ENCODE measurements at regions not wholly inside any gene's neighbourhood (a gene's known extent, or its start where the extent isn't known, plus 50 kb on each side); places are given as distances from the start of the nearest gene placed in this dataset.
"Not testable (repeated sequence)": the region's sequence is repeated elsewhere in the genome, so short reads cannot be mapped to it uniquely, and the experiment has no call there.

DNA sequence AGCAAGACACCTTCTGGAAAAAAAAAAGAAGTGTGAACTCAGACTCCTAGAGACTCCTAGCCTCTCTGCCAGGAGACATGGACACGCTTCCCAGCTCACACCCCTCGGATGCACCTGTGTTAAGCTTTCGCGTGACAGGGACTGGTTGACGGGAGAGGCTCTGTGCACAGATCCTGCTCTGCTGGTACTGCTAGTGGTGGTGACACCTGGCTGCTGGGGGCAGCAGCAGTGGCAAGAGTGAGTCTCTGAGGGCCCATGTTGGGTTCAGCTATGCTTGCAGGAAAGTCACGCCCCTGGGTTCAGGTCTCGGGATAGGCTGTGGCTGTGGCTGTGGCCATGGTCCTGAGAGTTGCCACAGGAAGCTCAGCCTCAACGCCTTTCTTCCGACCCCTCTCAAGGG is 81.1 kb downstream of the XRCC2 start:
- no peak for DNase-seq

DNA sequence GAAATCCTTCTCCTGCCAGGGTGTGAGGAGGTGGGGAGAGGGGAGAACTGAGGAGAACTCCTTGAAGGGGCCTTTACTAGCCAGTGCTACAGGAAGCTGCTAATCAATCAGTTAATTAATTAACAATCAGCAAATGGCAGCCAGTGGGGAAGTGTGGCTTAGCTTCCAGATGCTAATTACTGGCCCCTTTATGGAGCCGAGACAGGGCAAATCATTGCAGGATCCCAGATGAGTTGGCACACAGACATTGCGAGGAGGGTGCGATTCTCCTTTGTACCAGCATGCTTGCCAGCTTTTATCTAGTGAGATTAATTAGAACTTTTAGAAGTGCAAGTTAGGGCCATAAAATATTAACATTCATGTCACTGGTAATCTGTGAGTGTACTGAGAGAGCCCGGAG is 84.0 kb downstream of the XRCC2 start:
- no peak for DNase-seq

DNA sequence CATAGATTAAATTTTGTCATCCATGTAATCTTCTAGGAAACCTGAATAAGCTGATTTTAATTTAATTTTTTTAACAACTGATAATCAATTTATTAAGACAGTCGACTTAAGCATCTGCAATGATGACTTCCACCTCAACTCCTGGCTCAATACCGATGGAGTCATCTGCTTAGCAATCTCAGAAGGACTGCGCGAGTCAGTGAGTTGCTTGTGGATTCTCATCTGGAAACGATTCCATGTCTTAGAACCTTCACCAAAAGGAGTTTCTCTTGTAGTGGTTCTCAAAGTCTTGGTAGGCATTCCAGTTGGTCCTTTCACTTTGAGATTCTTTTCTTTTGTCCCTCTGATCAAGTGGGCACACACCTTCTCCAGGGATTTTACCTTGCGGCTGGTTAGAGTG is 85.5 kb downstream of the XRCC2 start:
- DNase-seq: no peak

DNA sequence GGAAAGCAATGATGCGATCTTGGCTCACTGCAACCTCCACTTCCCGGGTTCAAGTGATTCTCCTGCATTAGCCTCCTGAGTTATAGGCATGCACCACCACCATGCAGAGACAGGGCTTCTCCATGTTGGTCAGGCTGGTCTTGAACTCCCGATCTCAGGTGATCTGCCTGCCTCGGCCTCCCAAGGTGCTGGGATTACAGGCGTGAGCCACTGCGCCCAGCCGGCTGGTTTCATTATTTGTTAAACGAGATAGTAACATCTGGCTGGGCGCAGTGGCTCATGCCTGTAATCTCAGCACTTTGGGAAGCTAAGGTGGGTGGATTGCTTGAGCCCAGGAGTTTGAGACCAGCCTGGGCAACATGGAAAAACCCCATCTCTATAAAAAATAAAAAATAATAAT is 86.1 kb downstream of the XRCC2 start:
- not testable (repeated sequence) for DNase-seq

DNA sequence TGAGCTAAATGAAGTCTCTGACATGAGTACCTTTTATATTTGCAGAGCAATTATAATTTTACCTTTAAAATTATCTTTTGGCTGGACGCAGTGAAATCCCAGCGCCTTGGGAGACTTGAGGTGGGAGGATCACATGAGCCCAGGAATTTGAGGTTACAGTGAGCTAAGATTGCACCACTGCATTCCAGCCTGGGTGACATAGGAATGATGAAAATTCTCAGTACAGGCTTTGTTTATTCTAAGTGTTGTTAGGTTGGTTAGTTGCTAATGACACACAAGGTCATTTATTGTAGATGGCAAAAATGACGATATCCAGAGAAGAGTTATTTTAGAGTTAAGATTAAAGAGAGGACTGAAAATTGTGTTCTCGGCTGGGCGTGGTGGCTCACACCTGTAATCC is 87.6 kb downstream of the XRCC2 start:
- no peak for DNase-seq

DNA sequence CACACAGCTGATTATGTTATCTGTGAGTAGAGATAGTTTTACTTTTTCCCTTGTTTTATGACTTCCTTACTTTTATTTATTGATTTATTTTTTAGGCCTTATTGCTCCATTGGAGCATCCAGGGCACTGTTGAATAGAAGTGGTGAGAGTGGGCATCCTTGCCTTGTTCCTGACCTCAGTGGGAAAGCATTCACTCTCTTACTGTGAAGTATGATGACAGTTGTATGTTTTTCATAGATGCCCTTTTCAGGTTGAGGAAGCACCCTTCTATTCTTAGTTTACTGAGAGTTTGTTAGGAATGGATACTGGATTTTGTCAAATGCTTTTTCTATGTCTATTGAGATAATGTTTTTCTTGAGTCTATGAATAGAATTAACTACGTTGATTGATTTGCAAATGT is 88.6 kb downstream of the XRCC2 start:
- no peak for DNase-seq

DNA sequence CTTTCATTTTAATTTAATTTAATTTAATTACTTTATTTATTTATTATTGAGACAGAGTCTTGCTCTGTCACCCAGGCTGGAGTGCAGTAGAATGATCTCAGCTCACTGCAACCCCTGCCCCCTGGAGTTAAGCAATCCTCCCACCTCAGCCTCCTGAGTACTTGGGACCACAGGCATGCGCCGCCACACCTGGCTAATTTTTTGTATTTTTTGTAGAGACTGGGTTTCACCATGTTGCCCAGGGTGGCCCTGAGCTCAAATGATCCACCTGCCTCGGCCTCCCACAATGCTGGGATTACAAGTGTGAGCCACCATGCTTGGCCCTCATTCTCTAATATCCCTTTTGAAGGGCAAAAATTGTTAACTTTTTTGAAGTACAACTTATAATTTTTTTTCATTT is 92.9 kb downstream of the XRCC2 start:
- no peak for DNase-seq

DNA sequence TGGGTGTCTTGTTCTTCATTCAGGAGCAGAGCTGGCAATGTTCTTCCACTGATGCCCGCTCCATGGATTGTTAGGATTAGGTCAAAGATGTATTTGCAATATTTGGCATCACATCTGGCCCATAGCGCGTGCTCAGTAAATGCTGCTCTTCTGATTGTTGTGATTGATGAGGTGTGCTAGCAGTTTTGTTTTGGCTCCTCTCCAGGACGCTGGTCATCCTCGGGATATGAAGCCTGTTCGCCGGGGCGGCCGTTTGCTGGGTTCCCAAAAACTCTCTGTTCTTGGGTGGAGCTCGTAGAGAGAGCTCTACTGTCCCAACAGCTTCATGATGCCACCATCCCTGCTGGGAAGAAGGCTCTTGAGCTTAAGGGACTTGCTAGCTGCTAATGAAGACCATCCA is 96.9 kb downstream of the XRCC2 start:
- no peak for DNase-seq

DNA sequence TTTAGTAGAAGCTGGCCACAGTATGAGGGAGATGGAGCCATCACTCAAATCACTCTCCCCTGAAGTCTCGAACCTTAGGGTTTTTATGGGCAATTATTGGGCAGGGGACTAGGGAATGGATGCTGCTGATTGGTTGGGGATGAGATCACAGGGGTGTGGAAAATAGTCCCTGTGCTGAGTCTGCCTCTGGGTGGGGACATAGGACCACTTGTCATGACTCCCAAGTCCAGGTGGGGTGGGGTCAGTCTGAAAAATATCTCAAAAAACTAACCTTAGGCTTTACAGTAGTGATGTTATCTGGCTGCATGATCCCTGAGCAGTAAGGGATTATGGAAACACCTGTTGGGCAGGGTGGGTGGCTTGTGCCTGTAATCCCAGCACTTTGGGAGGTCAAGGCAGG is 98.6 kb downstream of the XRCC2 start:
- DNase-seq: no peak

DNA sequence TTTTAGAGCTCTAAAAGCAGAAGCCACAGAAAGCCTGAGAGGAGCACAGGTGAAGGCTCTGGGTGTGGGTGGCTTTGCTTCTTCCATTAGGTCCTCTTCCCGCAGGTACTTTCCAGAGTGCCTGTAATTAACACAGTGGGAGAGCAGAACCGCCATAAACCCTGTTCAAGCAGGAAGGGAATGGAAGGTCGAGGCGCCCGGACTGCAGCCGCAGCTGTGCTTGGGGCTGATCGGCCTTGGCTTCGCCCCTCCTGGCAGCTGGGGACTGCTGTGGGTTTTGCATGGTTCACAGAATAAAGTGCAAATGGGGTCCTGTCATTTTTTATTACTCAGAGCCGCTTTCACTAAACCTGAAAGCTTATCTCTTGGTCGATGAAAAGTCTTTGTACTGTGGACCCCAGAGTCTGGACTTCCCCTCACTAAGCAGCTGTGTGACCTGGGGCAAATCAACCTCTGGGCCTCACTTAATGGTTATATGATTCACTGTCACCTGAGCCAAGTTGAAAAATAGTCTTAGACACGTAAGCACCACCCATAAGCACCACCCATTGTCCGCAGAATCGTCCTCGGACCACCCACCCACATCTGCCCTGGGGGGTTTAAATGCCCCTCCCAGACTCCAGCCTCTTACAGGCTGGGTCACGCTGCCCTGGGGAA is 100.9 kb downstream of the XRCC2 start:
- DNase-seq: peak; percentile 13

DNA sequence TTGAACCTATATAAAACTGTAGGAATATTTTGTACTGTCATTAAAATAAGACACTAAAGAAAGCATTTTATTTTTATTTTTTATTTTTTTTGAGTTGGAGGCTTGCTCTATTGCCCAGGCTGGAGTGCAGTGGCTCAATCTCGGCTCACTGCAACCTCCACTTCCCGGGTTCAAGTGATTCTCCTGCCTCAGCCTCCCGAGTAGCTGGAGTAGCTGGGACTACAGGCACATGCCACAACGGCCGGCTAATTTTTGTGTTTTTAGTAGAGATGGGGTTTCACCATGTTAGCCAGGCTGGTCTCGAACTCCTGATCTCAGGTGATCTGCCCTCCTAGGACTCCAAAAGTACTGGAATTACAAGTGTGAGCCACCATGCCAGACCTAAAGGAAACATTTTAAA is 102.8 kb downstream of the XRCC2 start:
- DNase-seq: not testable (repeated sequence)

DNA sequence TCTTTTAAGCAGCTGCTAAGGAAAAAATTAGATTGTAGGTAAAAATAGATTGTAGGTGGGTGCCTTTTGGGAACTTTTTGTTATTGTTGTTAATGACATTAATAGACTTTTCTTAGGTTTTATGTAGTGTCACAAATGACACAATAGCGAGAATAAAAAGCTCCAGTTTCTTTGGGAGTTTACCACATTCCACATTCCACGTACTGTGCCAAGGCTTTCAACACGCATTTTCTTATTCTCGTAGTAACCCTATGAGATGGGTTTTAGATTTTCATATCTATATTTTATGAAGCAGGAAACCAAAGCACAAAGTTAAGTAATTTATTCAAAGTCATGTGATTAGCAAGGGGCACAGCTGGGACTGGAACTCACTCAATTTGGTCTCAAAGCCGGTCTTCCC is 103.8 kb downstream of the XRCC2 start:
- DNase-seq: no peak

DNA sequence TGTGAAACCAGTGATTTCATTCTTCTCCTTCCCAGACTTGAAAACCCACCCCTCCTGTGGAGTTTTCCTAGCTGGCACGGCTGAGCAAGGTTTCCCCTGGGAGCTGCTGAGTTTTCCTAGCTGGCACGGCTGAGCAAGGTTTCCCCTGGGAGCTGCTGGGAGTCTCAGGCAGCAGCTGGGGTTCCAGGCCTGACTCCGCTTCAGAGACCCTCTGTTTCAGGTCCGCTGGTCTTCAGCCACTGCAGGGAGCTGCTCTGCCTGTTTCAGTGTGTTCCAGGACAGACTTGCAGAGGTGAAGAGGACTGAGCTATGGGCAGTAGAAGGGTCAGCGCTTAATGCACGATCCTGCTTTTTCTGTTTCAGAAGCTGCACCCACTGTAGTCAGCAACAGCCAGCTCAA is 104.9 kb downstream of the XRCC2 start:
- DNase-seq: no peak

DNA sequence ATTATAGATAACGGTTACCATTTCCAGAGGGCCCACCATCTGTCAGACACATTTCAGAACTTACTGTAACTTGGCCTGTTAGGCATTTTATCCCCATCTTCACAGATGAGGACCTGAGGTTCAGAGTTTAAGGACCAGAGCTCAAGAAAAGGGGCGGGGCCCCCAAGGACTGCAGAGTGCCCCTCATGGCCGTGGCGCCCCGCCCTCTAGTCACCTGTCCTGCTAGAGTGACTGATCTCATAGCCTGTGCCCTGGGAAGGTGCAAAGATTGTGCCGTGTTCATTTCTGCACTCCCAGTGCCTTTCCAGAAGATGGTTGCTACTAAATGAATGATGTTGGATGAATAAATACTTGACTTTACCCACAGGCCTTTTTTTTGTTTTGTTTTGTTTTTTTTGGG is 107.0 kb downstream of the XRCC2 start:
- no peak for DNase-seq

DNA sequence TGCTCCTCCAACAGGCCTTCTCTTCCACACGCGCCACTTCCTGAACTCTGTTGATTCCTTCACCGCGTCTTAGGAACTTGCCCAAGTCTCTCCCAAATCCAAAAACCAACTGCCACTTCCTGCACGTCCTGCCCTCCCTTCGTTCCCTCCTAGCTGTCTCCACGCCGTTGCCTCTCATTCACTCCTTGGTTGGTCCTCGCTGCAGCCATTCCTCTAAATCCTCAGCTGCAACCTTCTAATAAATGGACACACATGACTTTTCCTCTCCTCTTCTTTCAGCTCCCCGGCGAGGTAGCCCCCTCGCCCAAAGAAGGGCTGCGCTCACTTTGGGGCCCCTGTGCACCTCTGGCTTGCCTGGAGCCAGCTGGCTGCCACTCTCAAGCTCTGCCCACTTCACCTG is 110.2 kb downstream of the XRCC2 start:
- DNase-seq: no peak

DNA sequence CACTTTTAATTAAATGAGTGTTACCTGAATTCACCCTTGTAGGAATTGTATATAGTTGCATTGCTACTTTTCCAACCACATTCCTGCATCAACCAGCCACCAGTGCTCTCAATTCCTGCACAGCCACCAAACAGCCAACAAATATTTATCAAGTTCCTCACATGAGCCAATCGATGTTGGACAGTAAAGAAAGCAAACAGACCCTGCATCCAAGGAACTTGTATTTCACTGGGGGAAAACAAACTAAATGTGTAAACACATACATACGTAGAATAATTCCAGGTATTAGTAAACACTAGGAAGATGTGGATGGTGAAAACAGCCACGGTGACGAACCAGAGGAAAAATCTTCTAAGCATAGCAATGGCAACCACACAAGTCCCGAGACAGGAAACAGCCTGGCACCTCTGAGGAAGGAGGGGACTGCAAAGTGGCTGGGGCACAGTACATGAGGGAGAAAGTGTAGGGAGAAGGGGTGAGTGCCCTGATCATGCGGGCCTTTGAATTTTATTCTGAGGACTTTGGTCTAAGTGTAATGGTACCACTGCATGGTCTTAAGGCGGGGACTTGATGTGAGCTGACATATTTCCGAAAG is 111.2 kb downstream of the XRCC2 start:
- no peak for DNase-seq

DNA sequence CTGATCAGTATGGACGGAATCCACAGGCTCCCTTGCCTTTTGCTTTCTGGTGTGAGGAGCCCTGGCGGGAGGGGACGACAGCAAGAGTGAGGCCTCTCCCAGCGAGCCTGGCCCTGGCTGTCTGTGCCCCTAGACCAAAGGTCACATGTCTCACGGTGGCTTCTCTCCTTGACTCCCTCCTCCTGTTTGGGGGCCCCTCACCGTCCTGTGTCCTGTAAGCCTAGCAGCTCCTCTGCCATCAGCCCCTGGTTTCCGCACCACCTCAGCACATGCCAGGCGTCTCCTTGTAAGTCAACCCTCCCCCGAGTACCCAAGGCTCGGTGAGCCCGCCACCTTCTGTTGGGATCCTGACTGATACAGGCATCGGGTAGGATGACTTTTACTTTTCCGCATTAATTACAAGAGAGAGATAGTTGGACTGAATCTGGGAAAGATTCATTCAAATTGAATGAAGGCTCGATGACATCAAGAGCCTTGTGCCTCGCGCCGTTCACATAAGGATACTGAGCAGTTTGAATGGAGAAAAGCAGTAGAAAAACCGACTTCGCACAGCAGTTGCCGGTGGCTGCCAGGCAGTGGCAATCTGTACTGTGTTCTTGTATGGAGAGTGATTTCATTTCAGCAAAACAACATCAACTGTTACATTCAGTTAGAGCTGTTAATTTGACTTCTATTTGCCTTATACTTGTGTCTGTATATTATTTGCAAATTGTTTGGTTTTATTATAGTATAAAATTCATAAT is 119.8 kb downstream of the XRCC2 start:
- DNase-seq: no peak

DNA sequence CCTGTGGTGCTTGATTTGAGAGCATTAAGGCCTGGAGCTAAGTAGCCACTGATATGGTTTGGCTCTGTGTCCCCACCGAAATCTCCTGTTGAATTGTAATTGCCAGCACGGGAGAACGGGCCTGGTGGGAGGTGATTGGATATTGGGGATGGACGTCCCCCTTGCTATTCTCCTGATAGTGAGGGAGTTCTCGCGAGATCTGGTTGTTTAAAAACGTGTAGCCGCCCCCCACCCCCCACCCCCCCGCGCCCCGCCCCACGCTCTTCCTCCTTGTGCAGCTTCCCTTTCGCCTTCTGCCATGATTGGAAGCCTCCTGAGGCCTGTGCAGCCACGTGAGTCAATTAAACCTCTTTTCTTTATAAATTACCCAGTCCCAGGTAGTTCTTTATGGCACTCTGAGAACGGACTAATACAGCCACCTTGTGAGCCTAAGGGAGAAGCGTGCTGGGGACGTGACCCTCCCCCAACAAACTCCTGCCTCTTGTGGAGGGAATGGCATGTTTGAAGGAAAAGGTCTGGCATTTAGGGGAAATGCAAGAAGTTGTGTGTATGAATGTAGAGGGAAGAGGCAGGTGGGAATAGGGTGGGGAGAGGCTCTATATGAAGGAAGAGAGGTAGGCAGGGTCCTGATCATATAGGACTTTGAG is 118.0 kb upstream of the KMT2C start:
- no peak for DNase-seq

DNA sequence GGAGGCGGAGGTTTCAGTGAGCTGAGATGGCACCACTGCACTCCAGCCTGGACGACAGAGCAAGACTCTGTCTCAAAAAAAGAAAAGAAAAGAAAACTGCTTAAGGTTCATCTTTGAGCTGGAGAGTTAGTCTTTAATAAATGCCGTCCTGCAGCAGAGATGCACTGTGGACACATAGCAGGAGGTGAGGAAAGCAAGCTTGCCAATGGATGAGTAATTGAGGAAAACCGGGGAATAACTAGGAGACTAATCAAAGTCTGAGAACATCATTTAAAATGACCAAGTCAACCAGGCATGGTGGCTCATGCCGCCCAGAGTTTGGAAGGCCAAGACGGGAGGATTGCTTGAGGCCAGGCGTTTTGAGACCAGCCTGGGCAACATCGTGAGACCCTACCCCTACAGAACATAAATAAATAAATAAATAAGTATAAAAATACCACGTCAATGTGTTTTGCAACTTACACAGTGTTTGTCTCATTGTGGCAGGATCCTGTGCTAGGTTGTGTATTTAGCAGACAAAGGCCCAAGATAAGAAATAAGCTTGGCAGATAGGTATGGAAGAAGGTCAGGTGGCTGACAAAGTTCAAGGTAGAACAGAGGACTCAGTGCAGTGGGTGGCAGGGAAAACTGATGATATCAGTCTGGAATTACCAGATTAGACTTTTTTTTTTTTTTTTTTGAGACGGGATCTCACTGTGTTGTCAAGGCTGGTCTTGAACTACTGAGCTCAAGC is 115.7 kb upstream of the KMT2C start:
- DNase-seq: no peak

DNA sequence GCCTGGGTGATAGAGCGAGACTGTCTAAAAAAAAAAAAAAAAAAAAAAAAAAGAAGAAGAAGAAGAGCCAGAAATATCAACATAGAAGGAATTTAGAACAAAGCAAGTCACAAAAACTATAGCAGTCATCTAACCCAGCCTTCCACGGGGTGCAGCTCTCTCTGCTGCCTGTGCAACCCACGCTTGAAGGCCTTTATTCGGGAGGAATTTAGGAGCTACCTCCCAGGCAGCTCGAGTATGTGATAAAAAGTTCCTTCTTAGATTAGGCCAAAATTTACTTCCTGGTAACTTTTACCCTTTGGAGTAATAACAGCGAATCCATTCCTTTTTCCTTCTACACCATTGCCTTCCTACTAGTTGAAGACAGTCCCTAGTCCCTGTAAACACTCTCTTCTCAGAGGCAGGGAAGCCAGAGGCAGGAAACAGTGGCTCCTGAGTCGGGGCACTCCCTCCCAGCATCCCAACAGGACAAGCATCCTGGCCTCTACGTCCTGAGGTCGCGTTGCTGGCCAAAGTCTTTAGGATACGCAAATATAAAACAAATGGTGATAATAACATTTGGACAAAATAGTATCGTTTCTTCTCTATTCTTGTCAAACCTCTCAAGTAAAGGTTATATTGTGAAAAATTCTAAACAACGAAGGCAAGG is 109.3 kb upstream of the KMT2C start:
- no peak for DNase-seq

DNA sequence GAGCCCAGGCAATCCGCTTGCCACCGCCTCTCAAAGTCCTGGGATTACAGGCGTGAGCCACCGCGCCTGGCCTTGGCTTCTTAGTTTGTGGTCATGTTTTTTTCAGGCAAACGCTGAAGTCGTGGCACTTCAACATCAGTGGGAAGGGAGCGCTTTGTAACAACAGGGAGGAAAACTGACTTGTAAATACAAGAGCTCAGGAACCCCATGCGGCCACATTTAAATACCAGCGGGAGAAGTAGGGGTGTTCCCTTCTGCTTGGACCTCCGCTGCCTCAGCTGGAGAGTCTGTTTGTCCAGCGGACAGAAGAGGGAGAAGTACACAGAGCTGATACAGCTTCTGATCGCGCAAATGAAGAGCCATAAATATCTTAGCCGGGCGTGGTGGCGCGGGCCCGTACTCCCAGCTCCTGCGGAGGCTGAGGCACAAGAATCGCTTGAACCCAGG is 108.7 kb upstream of the KMT2C start:
- DNase-seq: no peak

DNA sequence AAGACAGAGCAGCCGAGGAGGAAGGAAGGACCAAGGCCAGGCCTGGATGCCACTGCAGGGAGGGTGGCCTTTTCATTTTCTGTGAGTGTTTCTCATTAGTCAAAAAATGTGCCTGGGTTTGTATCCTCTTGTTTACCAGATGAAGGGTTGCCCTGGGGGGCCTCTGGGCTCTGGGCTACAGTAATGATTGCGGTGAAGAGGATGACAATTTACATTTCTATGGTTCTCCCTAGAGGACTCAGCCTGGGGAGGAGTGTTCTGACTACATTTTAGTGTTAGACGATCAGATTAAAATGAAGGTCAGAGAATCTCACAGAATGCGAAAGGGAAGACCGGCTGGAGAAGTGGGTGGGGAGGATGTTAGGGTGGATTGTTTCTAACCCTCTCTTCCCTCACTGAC is 108.0 kb upstream of the KMT2C start:
- no peak for DNase-seq

DNA sequence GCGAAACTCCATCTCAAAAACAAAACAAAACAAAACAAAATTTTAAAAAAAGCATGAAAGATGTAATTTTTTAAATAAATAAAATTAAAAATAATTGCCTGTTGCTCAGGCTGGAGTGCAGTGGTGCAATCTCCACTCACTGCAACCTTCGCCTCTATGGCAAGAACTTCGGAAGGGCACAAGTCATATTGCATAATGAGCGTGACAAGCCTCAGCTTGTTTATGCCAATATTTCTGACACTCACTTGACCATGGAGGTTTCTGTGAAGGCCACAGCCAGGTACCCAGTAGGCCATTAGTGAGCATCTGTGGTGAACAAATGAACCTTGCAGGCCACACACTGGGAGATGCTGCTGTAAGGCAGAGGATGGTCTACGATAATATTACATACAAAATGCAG is 106.1 kb upstream of the KMT2C start:
- DNase-seq: no peak
